ENCODE measurements at regions not wholly inside any gene's neighbourhood (a gene's known extent, or its start where the extent isn't known, plus 50 kb on each side); places are given as distances from the start of the nearest gene placed in this dataset.

DNA sequence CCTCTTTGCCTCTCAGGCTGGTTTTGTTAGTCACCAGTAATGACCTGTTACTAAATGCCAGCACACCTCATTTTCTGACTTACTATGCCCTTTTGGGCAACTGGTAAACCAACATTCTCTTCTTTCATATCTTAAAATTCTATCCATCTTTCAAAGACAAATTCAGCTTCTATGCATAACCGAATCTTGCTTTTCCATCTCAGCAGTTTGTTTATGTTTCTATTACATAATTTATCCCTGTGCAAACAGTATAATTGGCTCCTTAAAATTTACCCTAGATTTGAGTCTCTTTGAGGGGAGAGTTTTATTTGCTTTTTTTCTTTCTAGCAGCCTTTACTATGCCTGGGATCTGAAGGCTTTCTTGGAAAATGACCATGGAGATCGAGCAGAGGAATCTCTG is 58.5 kb upstream of the SIPA1L2 start:
- H3K4me1 ChIP-seq, result no peaks in the 10 kb centered on the region
- no peaks in the 10 kb centered on the region for H3K36me3 ChIP-seq (replicated peaks in 1 of 2; ENCODE audit: insufficient read depth in 1 of 2, low read depth in 2 of 2)
- DNase-seq (no peak), ATAC-seq (no peak)
- no peak overlapping the region for H3K4me3 ChIP-seq
- TF ChIP-seq POLR2A (IDR thresholded peaks at IDR 0.05) (no peak), CTCF (IDR thresholded peaks at IDR 0.05) (no peak)
- intact Hi-C loops (cut with DNase I), result no loop called here
- H3K27ac ChIP-seq, result no peak overlapping the region
- H3K9me3 ChIP-seq, result no peaks in the 10 kb centered on the region
- H3K27me3 ChIP-seq, result no peaks in the 10 kb centered on the region
- 62 to 75% methylated on average over 2 of the region's 2 CpGs for WGBS, 2 donors

DNA sequence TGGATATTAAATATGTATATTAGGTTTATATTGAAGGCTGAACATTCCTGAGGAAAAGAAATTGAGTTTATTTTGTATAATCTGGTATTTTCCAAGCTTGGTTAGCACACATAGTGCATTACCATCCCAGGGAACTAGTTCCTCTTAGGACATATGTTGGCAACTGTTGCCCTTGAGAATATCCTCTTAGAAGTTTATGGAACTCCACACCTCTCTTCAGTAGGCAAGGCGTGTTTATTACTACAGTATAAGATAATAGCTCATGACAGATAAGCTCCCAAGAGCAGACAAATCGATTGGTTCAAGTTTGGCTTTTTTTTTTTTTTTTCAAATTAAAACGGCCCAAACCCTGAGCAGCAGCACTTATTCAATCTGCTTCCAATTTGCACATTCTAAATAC is 59.8 kb upstream of the SIPA1L2 start:
- 27 to 36% methylated on average over 3 of the region's 3 CpGs for WGBS, 2 donors
- intact Hi-C loops (cut with DNase I), result no loop called here
- Histone ChIP-seq H3K36me3 (replicated peaks in 1 of 2; ENCODE audit: insufficient read depth in 1 of 2, low read depth in 2 of 2) (no peaks in the 10 kb centered on the region), H3K27me3 (no peaks in the 10 kb centered on the region), H3K4me3 (no peak overlapping the region), H3K27ac (no peak overlapping the region), H3K4me1 (no peaks in the 10 kb centered on the region), H3K9me3 (no peaks in the 10 kb centered on the region)
- DNase-seq, result no peak
- TF ChIP-seq CTCF (IDR thresholded peaks at IDR 0.05) (no peak), POLR2A (IDR thresholded peaks at IDR 0.05) (no peak)
- ATAC-seq, result no peak

GRCh38 chr1:232690285-232690935 is 60.5 kb upstream of the SIPA1L2 start:
- no peak overlapping the region for H3K4me3 ChIP-seq
- ATAC-seq (no peak), DNase-seq (no peak)
- no peaks in the 10 kb centered on the region for H3K27me3 ChIP-seq
- no peak overlapping the region for H3K27ac ChIP-seq
- no peaks in the 10 kb centered on the region for H3K9me3 ChIP-seq
- H3K4me1 ChIP-seq, result no peaks in the 10 kb centered on the region
- TF ChIP-seq POLR2A (IDR thresholded peaks at IDR 0.05) (no peak), CTCF (IDR thresholded peaks at IDR 0.05) (no peak)
- 87% methylated on average over 8 of the region's 8 CpGs for WGBS, 2 donors
- intact Hi-C loops (cut with DNase I), result no loop called here
- no peaks in the 10 kb centered on the region for H3K36me3 ChIP-seq (replicated peaks in 1 of 2; ENCODE audit: insufficient read depth in 1 of 2, low read depth in 2 of 2)

DNA sequence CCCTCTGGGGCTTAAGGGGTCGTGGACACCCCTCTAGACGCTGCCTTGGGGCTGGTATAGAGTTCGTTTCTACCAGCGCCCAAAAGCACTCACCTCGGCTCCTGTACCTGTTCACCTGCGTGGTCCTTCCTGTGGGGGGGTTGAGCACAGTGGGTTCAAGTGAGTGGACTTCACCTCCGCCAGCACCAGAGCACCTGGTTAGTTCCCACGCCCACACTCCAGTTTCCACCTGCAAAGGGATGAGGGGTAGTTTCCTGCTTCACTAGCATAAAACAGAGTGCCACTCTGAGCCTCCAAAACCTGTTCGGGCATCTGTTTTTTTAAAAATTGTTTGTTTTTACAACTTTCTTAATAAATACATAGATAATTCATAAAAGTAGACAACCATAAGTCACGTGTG is 64.5 kb upstream of the SIPA1L2 start:
- intact Hi-C loops (cut with DNase I), result no loop called here
- ATAC-seq (no peak), DNase-seq (peak in 3 of 4 donors; percentile 31 to 76 (median 55))
- Histone ChIP-seq H3K9me3 (no peaks in the 10 kb centered on the region), H3K27me3 (no peaks in the 10 kb centered on the region), H3K4me1 (no peaks in the 10 kb centered on the region), H3K36me3 (replicated peaks in 1 of 2; ENCODE audit: insufficient read depth in 1 of 2, low read depth in 2 of 2) (no peaks in the 10 kb centered on the region), H3K27ac (no peak overlapping the region), H3K4me3 (no peak overlapping the region)
- TF ChIP-seq CTCF (IDR thresholded peaks at IDR 0.05), result no peak
- TF ChIP-seq POLR2A (IDR thresholded peaks at IDR 0.05), result no peak
- WGBS, 2 donors, result 57 to 63% methylated on average over 10 of the region's 10 CpGs

Data from body of pancreas (tissue), 4 donors.